ENCODE measurements at regions not wholly inside any gene's neighbourhood (a gene's known extent, or its start where the extent isn't known, plus 50 kb on each side); places are given as distances from the start of the nearest gene placed in this dataset.

- no peak for DNase-seq
Measured at GRCh38 chr1:168875831-168876230, 146.8 kb upstream of the DPT start.

DNA sequence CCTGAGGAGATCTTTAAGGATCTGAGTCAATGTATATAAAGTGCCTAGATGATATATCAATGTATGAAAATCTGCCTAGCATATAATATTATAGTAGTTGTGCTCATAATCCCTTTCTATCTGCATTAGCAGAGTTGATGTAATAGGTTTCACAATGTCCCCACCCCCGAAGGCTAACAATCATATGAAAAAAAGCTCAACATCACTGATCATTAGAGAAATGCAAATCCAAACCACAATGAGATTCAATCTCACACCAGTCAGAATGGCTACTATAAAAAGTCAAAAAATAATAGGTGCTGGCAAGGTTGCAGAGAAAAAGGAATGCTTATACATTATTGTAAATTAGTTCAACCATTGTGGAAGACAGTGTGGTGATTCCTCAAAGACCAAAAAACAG lies 147.8 kb upstream of the DPT start:
- no peak for DNase-seq

- DNase-seq: peak in 2 of 3 experiments; percentile 5 to 47
Measured at GRCh38 chr1:168879896-168880734, 151.1 kb upstream of the DPT start.

DNA sequence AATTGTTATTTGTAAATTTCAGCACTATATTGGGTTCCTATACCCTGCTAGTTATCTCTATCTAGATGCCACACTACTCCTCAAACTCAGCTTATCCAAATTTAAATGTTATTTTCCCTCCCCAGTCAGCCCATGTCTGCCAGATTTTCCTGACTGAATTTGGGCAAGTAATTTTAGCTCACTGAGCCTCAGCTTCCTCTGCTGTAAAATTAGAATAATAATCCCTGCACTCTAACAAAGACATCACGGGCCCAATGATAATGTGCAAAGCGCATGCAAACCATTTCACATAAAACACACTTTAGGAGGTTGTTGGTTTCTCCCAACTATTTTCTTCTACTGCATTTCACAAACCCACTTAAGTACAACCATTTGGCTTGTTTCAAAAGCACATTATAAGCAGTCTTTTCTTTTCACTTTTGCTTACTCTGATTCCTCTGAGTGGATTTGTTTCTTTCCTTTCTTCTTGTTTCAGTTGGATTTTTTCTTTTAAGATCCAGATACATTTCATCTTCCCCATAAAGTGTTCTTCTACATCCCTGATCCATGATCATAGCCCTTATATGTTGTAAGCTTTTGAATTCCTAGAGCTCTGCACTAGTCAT lies 152.8 kb upstream of the DPT start:
- DNase-seq: no peak

GRCh38 chr1:168887381-168887780 lies 158.4 kb upstream of the DPT start:
- DNase-seq: no peak

DNA sequence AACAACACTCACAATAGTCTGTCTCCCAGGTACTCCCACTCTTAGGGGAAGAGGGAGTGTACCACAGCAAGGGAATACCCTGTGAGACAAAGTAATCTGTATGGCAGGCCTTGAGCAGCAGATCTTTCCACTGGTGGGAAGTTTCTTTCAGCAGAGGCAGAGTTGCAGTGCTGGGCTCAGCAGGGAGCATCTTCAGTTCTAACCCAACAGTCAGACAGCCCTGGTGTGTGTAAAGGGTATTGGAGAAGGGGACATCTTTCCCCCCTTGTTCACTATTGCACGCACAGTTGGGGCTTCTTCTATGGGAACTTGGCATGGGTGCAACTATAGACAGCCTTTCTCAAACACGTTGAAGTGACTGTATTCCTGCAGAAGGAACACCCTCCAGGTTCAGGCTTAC lies 159.4 kb upstream of the DPT start:
- DNase-seq: no peak

- no peak for DNase-seq
Measured at GRCh38 chr1:168892931-168893330, 163.9 kb upstream of the DPT start.

DNA sequence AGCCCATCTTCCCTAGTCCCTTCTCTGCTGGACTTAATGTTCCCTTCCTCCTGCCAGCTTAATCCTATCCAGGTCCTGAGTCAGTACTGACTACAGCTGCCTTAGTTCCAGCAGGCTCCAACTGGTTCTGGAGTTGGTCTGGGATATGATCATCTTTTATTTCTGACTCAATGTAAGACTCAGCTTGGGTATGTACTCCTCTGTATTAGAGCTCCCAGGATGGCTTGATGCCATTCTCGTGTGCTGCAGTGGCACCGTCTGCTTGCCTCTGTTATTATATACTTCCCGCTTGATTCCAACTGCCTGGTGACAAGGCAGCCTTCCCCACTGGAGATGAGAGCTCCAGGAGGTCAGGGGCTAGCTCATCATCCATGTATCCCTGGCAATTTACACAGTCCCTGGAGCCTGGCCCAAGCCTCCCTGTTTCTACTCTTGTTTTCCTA lies 164.4 kb upstream of the DPT start:
- peak in 1 of 3 experiments; percentile 27 for DNase-seq

- no peak for DNase-seq
Measured at GRCh38 chr1:168894397-168894903, 165.4 kb upstream of the DPT start.

DNA sequence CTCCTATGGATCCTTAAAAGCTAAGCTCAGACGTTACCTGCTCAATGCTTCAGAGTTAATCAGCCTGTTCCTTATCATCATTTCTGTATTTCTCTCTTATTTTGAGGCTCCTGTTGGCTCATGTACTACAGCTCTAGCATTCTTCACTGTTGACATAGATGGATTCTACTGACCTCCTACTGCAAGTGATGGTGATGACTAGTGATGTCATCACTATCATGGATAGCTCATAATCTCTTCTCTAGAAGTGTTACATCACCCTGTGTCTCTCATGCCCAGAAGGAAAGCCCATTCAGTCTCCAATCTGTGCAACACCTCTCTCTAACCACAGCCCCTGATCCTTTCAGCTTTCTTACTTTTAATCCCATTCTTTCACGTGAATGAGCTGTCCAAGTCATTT lies 168.2 kb upstream of the DPT start:
- DNase-seq: no peak

GRCh38 chr1:168903237-168903830 lies 174.3 kb upstream of the DPT start:
- DNase-seq: no peak

DNA sequence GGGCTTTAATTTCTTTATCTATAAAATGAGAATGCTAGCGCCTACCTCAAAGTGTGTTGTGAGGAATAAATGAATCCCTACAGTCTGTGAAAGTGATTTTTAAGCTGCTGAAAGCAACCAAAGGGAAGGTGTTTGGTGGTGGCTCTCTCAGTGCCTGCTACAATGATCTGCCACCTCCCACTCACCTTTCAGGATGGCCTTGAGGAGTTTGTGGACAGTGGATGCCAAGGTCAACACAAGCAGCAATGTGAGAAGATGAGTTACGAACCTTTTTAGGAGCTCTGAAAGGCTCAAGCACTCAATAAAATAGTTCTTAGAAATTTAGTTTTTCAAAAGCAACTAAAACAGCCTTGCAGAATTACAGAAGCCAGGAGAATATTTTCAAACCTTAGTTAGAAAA lies 176.6 kb upstream of the DPT start:
- DNase-seq: no peak

DNA sequence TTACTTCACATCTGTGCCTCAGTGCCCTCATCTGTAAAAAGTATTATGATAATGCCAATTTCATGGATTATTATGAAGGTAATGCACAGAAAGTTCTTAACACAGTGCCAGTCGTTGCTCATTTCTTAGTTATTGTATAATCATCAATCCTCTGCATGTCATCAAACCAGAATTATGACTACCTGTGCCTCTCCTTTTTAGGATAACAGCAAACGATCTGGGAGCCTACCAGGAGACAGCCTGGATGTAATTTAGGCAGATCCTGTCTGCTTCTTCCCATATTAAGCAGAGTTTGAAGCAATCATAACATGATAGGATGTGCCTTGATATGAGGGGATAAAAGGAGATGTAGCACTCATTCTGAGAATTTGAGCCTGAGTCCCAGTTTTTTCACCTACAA lies 177.4 kb upstream of the DPT start:
- DNase-seq: no peak

GRCh38 chr1:168907053-168907452 lies 178.0 kb upstream of the DPT start:
- DNase-seq: peak in 1 of 3 experiments; percentile 40

DNA sequence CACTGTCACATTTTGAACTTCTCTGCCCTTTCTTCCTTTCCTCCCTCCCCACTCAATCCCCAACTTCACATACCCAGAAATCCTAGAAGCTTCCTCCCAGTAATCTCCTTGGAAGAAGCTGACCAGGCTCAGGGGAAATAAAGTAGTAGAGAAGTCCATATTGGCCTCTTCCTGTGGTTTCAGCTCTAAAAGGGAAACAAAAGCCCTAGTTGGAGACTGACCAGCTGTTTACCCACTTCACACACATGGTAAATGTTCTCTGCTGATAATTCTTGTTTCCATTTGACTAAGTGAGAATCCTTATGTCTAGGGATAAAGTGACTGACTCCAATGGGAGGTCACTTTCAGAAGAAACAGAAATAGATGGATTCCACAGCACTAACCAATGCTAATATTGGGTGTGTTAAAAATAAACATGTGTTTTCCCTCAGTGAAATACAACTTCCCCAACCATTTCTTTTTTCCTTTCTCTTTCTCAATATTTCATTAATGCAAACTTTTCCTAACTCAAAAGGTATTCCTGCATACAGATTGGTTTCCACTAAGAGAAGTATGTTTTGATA lies 178.9 kb upstream of the DPT start:
- DNase-seq: no peak

DNA sequence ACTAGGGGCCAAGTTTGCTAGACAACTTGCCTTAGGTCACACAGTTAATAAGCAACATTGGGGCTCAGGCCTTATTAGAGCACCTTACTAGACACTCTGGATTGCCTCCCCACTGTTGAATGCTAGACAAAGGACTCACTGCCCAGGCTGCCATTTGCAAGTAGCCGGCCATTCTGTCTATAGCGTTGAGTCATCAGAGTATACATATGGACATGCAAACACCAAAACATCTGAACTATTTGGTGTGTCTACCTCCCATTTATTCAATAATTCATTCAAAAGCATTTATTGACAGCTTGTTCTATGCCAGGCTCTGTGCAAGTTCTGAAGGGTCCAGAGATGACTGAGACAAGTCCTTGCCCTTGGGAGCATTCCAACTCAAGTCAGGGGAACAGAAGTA lies 181.4 kb upstream of the DPT start:
- DNase-seq: no peak

DNA sequence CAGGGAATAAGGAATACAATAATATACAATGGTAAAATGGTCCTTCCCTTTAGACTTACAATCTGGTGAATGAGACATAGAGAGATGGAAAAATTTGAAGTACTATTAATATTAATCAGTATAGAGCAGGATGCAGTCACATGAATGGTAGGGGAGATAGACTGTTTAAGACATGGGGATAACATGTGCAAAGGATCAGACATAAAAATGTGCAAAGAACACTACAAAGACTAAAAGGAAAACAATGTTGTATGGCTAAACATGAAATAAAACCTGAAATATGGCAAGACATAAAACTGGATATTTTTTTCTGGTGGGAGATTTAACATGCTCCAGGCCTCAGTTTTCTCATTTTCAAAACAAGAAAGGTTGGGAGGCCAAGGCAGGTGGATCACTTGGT lies 182.4 kb upstream of the DPT start:
- no peak for DNase-seq

GRCh38 chr1:168913711-168914463 lies 184.9 kb upstream of the DPT start:
- DNase-seq: peak; percentile 58 to 87 (median 58)

GRCh38 chr1:168917309-168917708 lies 188.3 kb upstream of the DPT start:
- DNase-seq: no peak

DNA sequence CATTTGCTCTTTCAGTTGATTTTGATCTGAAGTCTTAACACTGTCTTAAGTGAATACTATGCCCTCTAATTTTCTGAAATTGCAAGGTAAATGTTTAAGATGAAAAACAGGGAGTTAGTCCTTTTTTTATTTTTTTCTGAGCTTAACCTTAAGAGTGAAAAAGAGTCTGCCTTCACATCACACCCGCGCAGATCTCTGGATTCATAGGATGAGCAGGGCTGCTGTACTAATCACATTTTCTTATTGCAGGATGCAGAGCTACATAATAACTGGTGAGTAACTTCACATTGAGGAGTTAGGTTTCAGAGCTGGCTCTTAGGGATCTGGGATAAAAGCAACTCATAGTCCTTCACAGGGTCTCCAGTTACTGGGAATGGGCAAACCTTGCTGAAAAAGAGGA lies 188.7 kb upstream of the ATP1B1 start:
- no peak for DNase-seq

DNA sequence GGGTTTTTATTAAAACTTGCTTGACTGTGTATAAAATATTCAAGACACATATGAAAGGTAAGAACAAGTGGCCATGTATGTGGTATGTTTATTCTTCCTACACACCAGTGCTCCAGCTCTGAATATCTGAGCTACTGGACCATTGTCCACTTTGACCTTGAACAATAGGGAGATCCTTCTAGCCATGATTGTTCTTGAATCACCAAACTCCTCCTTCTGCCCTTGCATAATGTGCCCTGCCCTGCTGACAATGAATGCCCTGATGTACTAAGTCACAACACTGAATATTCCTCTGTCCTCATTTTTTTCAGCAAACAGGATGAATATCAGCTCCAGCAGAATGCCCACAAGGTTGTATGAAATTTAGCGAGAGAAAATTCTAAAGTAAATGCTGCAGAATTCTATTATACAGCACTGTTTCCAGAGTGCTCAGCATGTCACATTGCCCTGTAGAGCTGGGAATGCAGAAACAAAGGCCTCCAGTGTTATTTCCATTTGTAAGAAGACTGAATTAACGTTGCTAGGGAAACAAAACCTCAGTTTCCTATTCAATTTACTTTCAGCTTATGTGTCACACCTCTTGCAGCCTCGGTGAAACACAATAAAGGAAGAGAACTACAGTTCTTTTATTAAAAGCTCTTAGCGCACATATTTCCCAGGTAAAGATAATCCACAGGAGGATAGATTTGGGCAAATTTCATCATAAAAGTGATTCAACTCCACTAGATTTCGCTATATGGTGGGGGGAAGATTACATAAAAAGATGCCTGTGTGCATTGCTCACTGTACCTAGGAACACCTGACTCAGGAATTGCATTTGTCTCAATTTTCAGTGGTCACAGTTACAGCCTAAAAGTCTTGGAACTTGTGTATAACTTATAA lies 187.4 kb upstream of the ATP1B1 start:
- peak in 1 of 3 experiments; percentile 9 for DNase-seq
